HG03558 (cell line): ENCODE measurements at regions not wholly inside any gene's neighbourhood (a gene's known extent, or its start where the extent isn't known, plus 50 kb on each side); places are given as distances from the start of the nearest gene placed in this dataset.
"Not testable (repeated sequence)": the region's sequence is repeated elsewhere in the genome, so short reads cannot be mapped to it uniquely, and the experiment has no call there.

Source experiments
- ATAC-seq: cut with Tn5 transposase; IDR thresholded peaks from one replicate; pipeline ENCODE4 v1.9.1; 2021; ENCODE audit warnings: moderate number of reproducible peaks; ENCODE audit not compliant: unreplicated experiment; ENCODE audit errors: extremely low read depth

DNA sequence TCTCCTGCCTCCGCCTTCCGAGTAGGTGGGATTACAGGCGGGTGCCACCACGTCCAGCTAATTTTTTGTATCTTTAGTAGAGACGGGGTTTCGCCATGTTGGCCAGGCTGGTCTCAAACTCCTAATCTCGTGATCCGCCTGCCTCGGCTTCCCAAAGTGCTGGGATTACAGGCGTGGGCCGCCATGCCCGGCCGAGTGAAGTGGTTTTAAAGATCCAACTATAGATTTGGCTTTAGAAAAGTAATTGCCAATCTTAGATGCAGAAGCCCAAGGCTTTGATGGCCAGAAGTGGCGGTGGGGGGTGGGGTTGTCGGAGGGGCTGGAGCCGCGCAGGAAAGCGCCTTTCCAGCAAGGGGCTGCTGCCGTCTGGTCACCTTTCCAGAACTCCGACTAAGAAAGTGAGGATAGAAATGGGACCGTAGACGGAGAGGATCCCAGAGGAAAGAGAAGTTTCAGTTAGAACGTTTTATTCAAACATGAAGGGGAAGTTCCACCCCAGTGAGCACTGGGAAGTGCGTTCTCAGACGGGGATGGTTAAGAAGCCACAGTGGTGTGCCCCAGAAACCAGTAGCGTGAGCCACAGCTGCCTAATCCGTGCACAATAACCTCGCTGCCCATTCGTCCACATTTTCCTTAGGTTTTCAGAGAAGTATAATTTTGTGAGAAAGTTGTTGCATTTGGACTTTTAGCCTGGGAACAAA lies 69.7 kb downstream of the DLL1 start:
- ATAC-seq, result no peak

DNA sequence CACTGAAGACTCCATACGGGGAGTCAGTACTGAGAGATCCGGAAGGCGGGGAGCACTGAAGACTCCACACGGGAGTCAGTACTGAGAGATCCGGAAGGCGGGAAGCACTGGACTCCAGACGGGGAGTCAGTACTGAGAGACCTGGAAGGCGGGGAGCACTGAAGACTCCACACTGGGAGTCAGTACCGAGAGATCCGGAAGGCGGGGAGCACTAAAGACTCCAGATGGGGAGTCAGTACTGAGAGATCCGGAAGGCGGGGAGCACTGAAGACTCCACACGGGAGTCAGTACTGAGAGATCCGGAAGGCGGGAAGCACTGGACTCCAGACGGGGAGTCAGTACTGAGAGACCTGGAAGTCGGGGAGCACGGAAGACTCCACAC lies 77.2 kb downstream of the DLL1 start:
- ATAC-seq, result not testable (repeated sequence)

DNA sequence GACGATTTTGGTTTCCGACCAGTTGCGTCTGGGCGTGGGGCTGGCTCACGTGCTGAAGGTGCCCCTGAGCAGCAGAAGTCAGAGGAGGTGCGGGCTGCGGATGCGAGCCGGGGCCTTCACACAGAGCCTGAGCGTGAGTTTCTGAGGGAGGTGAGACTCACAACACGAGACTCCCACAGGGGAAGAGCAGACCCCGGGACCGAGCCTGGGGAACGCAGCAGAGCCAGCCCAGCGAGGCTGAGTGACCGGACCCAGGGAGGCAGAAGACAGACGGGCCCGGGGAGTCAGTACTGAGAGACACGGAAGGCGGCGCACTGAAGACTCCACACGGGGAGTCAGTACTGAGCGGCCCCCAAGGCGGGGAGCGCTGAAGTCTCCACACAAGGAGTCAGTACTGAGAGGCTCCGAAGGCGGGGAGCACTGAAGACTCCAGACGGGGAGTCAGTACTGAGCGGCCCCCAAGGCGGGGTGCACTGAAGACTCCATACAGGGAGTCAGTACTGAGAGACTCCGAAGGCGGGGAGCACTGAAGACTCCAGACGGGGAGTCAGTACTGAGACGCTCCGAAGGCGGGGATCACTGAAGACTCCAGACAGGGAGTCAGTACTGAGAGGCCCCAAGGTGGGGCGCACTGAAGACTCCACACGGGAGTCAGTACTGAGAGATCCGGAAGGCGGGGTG lies 77.8 kb downstream of the DLL1 start:
- ATAC-seq, result no peak

DNA sequence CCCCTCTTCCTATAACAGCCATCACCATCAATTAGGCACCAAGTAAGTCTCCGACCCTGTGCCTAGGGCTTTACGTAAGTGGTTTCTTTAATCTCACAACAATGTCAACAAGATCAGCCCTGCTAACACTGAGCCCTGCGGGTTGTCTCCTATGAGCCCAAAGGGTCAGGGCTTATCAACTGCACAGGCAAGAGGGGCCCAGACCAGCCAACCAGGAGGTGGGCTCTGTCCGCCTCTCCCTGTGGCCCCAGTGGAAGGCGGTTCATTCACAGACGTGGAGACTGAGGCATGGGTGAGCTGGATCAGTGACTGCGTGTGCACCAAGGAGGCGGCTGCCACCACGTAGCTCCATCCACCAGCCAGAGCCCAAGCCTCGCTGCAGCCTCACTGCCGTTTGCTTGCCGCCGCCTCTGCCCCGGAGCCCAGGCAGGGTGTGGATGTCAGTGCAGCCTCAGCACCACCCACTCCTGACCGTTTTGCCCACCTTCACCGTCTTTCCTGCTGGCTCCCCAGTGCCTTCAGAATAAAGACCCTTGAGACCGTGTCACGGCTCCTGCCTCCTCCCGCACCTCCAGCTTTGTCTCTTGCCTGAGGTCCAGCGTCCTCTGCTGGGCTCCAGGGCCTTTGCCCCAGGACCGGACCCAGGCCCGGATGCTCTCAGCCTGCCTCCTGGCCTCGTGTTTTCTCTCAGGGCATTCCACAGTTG lies 78.7 kb downstream of the DLL1 start:
- no peak for ATAC-seq

DNA sequence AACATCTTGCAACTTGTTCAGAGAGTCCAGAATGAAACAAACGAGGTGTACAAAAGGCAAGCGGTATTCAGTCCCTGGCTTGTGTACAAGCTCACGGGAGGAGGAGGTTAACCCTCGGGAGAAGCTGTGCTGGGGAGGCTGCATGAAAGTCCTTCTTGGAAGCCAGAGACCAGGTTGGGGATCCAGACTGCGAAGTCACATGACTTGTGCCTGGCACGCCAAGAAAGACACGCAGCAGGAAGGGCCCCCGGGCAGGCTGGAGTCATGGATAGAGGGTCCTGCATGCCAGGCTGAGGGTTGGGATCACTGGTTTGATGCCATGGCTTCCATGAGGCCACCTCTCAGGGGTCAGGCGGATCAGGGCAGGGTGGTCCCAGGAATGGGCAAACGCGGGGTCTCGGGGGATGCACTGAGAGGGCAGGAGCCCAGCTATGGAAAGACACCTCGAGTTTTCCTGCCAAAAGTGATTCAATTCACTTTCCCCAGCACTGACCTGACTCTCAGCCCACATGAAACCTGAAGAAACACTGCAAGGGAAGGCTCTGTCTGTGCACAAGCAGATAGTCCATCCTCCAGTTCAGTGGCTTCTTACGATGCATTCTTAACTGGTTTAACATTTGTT lies 79.4 kb downstream of the DLL1 start:
- no peak for ATAC-seq

DNA sequence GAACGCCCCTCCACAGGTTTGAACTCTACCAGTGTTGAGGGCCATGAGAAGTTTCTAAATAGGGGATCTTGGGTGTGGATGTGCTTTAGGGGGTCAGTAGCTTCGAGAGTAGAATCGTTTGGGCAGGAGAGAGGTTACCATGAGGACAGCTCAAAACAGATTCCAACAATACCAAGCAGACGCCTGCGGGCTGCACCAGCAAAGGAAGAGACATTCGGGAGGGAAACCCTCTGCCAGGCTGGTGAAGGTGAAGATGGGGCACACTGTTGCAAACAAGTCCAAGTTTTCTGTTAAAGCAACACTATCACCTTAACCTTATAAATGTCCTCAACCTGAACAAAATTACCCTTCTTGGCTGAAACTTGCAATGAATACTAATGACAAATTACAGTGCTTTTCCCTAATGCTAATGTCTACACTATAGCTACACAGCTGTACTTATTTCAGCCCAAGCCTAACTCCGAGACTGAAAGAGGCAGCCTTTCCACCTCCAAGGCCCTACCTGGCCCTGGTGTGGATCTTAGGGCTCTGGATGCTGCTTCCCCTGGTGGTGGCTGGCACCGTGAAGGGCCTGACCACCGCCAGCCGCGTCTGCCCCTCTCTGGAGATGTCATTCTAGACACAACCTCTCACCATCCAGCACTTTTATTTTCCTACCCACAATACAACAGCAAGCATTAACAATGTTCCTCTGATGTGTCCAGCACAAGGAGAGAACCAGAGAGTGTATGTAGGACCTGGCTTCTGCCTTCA lies 80.1 kb downstream of the DLL1 start:
- ATAC-seq, result no peak

DNA sequence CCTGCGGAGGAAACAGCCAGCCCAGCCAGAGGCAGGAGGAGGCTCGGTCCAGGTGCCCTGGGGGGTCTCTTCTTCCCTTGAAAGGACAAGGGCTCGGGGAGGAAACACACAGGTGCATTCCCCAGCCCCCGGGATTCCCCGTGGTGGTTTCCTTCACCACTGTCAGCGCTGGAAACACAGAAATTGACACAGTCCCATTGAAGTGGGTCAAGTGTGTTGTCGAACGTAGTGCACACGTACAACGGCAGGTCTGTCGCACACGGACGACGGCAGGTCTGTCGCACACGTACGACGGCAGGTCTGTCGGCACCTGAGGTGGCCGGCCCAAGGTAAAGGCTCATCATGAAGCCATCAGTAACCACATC lies 80.9 kb downstream of the DLL1 start:
- ATAC-seq, result no peak

DNA sequence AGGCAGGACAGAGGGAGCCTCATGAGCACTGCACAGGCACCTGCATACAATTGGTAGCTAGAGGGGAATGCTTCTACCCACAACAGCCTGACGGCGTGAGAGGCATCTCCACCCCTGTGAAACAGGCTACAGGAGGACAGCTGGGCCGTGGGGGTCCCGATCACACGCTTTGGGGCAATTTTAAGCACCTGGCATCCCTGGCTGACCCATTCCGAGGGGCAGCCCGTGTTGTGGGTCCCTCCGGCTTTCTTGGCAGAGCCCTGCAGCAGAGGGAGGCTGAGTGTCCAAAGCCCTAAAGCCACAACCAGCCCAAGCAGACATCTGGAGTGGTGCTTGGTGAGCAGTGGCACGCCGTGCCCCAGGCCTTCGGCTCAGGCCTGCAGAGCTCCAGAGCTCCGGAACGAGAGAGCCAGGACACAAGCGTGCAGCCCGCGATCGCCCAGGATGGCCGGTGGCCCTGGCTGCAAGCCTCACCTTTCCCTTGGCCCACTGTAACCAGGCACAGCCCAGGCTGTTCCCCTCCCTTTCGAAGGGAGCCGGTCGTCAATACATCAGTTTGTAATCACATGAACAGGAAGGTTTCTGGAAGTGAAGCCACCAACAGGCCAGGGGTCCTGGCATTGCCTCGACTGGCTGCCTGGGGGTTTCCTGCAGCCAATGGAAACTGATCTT lies 81.4 kb downstream of the DLL1 start:
- ATAC-seq, result no peak

DNA sequence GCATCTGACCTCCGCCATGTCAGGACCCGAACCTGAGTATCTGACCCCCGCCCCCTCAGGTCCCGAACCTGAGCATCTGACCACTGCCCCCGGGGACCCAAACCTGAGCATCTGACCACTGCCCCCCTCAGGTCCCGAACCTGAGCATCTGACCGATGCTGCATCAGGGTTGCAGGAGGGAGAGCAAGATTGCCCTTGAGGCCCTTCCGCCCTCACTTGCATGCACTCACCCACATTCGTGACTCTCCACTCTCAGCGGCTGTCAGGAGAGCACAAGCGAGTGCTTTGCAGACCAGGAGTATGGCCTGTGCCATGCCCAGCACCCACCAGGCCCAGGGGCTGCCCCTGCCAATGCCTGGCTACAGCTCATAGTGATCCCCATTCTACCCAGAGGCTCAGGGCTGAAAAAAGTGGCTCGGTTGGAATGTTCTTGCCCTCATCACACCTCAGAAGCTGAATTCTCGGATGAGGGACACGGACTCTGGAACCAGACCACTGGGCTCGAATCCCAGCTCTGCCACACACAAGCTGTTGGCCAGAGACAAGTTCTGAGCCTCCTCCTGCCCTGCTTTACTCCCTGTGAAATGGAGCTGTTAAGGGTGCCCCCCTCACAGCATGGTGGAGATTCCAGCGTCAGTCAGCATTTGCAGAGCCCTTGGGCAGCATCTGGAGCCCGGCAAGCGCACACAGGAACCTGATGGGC lies 82.1 kb downstream of the DLL1 start:
- no peak for ATAC-seq

DNA sequence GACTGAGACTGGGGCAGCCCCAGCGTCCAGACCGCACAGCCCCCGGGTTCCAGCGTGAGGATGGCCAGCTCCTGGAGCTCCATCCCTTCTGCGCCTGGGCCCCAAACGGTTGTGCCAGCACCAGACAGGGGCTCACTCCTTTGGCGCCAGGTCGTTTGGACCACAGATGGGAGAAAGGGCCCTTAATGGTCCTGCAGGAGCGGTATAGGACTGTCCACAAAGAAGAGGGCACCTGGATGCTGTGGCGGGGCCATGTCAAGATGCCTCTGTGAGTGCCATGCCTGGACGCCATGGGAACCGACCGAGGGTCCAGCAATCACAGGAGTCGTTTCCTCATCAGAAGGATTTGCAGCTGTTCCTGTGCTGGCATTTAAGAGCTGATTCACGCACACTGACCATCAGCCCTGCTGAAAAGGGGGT lies 82.7 kb downstream of the DLL1 start:
- ATAC-seq, result no peak

DNA sequence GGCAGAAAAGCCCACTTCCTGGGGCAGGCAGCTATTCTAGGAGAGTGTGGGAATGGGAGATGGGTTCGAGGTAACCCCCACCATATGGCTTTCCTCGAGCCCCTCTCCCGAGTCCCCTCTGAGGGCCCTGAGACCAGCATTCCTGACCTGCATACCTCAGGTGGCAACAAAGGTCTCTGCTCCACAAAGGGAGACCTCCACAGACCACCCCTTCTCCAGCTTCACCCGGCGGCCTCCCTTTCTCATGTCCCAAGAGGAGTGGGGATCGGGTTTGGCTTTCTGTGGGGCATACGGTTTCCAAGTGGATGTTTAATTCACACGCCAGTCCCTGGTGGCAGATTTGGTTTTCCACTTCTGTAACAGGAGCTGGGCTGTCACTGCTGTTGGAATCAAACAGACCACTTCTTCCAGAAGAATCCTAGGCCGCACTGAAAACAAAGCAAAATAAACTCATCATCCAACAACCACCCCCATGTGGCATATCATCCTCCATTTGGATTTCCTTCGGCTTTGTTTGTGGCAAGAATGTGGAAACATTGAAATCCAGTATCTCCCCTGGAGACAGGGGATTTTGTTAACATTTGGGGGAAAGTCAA lies 83.2 kb downstream of the DLL1 start:
- ATAC-seq, result no peak

DNA sequence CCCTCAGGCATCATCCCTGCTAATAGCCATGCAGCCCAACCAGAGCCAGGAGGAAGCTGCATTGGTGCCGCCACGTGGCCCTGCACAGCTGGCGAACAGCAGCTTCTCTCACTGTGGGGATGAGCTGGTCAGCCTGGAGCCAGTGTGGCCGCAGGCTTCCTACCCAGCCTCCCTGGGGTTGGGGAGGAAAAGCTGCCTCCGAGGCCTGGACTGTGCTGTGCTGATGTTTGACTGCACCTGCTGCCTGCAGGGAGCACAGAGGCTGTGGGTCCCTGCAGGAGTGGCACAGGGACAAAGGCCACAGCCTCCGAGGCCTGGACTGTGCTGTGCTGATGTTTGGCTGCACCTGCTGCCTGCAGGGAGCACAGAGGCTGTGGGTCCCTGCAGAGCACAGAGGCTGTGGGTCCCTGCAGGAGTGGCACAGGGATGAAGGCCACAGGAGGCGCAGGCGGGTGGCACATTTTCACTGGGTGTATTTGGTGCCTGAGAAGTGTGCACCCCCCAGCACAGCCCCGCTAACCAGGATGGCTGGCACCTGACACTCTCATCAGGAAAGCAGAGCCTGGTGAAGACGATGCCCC lies 83.9 kb downstream of the DLL1 start:
- no peak for ATAC-seq

DNA sequence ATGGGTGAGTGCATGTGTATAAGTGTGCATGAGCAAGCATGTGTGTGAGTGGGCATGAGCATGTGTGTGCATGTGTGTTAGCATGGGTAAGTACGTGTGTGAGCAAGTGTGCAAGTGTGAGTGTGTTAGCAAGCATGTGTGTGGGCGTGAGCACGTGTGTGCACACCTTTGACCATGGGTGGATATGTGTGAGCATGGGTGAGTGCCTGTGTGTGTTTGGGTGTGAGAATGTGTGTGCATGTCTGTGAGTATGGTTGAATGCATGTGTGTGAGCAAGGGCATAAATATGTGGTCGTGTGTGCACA lies 84.6 kb downstream of the DLL1 start:
- ATAC-seq, result no peak

DNA sequence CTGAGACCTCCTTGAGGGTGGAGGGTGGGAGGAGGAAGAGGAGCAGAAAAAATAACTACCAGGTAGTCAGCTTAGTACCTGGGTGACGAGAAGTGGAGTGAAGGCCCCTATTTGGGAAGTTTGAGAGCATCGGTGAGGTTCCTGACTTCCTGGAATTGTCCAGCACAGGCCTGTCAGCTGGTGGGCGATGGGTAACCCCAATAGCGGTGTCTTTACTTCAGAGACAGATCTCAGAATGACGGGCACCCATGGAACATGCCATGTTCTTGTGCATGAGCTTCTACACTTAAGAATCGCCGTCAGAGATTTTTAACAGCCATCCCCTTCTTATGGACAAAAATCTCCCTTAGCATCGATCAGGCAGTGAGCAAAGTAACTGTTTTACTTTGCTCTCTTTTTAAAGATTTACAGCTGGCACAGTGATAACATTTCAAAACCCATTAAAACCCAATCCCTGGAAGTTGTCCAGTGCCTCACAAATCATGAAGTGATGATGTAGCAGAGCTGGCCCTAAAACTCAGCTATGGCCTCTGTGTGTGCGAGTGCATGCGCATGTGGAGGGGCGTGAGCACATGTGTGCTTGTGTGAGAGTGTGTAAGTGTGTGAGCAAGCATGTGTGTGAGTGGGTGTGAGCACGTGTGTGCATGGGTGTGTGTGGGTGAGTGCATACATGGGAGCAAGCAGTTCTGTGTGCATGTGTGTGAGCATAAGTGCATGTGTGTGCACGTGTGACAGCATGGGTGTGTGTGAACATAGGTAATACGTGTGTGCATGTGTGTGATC lies 85.2 kb downstream of the DLL1 start:
- no peak for ATAC-seq

DNA sequence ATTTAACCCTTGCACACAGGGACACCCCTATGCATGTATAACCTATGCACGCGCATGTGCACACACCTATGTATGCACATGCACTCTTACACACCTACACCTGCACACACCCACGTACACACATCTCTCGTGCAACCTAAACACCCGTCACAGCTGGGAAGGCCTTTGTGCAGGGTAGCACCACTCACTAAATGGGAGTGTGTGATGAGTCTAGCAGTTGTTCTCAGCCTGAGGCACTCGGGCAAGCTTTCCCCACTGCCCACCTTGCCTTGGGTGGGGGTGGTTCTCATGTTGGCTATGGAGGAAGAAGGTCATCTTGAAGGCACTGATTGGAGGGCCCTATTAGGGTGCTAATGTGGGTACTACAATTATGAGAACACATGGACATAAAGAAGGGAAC lies 85.8 kb downstream of the DLL1 start:
- no peak for ATAC-seq

DNA sequence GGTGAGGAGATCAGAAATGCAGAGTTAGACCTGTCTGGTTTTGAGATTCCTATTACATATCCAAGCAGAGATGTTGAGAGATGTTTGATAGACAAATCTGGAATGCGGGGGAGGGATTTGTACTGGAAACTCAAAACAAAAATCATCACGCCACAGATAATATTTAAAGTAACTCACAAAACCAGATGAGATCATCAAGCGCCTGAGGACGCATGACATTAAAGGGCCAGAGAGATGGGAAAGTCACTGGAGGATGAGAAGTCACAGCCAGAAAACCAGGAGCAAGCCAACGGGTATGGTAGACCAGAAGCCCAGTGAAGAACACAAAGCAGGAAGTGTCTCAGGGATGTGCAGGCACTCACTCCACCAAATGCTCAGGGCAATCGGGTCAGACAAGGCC lies 87.7 kb downstream of the DLL1 start:
- no peak for ATAC-seq

DNA sequence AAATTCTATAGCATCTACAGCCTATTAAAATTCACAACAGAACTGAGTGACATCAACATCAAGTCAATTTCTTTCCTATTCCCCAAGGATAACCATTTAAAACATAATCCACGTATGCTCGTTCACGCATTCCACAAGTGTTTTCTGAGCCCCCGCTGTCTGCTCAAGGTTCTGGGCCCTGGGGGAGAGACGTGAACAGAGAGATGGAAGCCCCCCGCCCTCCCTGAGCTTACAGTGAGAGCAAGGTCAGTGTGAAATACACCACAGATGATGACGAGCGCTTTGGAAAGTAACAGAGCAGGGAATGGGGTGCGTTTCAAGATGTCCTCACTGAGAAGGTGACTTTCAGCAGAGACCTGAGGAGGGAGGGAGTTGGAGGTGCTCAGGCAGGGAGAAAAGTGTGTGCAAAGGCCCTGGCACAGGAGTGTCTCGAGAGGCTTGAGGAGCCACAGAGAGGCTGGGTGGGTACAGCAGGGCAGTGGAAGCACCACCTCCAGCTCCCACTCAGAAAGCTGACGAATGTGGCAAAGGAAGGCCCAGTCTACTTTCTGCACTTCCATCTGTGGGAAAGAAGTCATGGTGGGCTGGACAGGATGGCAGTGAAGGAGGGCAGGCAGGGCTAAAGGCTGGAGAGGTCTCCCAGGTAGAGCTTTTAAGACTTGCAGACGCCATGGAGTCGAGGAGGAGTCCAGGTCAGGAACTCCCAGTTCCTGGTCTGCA lies 88.3 kb downstream of the DLL1 start:
- no peak for ATAC-seq
